A673 (cell line): ENCODE measurements at regions not wholly inside any gene's neighbourhood (a gene's known extent, or its start where the extent isn't known, plus 50 kb on each side); places are given as distances from the start of the nearest gene placed in this dataset.
"Not testable (repeated sequence)": the region's sequence is repeated elsewhere in the genome, so short reads cannot be mapped to it uniquely, and the experiment has no call there.

Experiments used
- BruUV-seq: library from RNA; stranded (reverse); fragments of 400-500 nt; replicated peaks from 2 replicates; lab custom pipeline; 2021; lab: Mats Ljungman, UMichigan
- CTCF ChIA-PET: fragments of 300-600 bp; sonication (Branson Sonifier 250); formaldehyde crosslinking; loops from one replicate; lab custom pipeline; 2022; ENCODE audit warnings: antibody characterized with exemption; lab: Charles Lee
- POLR2A ChIA-PET: fragments of 300-600 bp; sonication (Branson Sonifier 250); formaldehyde crosslinking; loops from one replicate; lab custom pipeline; 2022; ENCODE audit warnings: antibody characterized with exemption; ENCODE audit not compliant: low non-redundant PET; lab: Charles Lee
- DNase-seq: peaks from one replicate; pipeline ENCODE4 v3.0.0-alpha.2; 2015; ENCODE audit warnings: low spot score
- H3K27ac ChIP-seq: fragments of 200-600 bp; sonication (generic); 2 replicates; pipeline ENCODE4 v1.5.1; 2016; ENCODE audit warnings: mixed run types, low read depth, mild to moderate bottlenecking, mixed read lengths, antibody characterized with exemption, low read length; ENCODE audit not compliant: poor library complexity, severe bottlenecking
- H3K27me3 ChIP-seq: fragments of 200-600 bp; sonication (generic); replicated peaks from 2 replicates; pipeline ENCODE4 v1.6.1; 2017; ENCODE audit warnings: mixed run types, low read depth, mild to moderate bottlenecking, mixed read lengths, antibody characterized with exemption, low read length; ENCODE audit not compliant: insufficient read depth, poor library complexity
- H3K36me3 ChIP-seq: fragments of 200-600 bp; sonication (generic); 2 replicates; pipeline ENCODE4 v1.6.1; 2016; ENCODE audit warnings: mixed run types, mild to moderate bottlenecking, mixed read lengths, antibody characterized with exemption, low read length; ENCODE audit not compliant: insufficient read depth, poor library complexity, severe bottlenecking
- H3K4me1 ChIP-seq: fragments of 200-600 bp; sonication (generic); 2 replicates; pipeline ENCODE4 v1.6.1; 2017; ENCODE audit warnings: mixed run types, mild to moderate bottlenecking, mixed read lengths, antibody characterized with exemption, low read length; ENCODE audit not compliant: insufficient read depth, poor library complexity, severe bottlenecking
- H3K4me3 ChIP-seq: fragments of 200-600 bp; sonication (generic); 2 replicates; pipeline ENCODE4 v1.5.1; 2016; ENCODE audit warnings: low read depth, mixed run types, mild to moderate bottlenecking, mixed read lengths, low read length; ENCODE audit not compliant: poor library complexity, severe bottlenecking
- H3K9me3 ChIP-seq: fragments of 200-600 bp; sonication (generic); 2 replicates; pipeline ENCODE4 v1.6.1; 2016; ENCODE audit warnings: mixed run types, low read depth, mild to moderate bottlenecking, mixed read lengths, antibody characterized with exemption, low read length; ENCODE audit not compliant: poor library complexity, severe bottlenecking
- EZH2 ChIP-seq: fragments of 200-600 bp; sonication (generic); IDR thresholded peaks from 2 replicates; pipeline ENCODE4 v1.6.1; 2017; ENCODE audit warnings: borderline replicate concordance, low read depth, mild to moderate bottlenecking, mixed read lengths, antibody characterized with exemption, low read length; ENCODE audit not compliant: poor library complexity, severe bottlenecking
- intact Hi-C: fragments of 100-400 bp; cut with micrococcal nuclease; formaldehyde crosslinking; loops from one replicate; pipeline ENCODE4 v1.10.0; 2022; ENCODE audit not compliant: unreplicated experiment
- TF ChIP-seq, protein P1 (sequence below): fragments of 300-800, 200-600 bp; sonication (generic); conservative IDR thresholded peaks from 2 replicates; pipeline ENCODE4 v1.5.1; 2017; ENCODE audit warnings: low read depth, mild to moderate bottlenecking, antibody characterized with exemption, low read length, moderate library complexity, mixed read lengths

- TF ChIP-seq EZH2, result no peak
- TF ChIP-seq, protein P1, sequence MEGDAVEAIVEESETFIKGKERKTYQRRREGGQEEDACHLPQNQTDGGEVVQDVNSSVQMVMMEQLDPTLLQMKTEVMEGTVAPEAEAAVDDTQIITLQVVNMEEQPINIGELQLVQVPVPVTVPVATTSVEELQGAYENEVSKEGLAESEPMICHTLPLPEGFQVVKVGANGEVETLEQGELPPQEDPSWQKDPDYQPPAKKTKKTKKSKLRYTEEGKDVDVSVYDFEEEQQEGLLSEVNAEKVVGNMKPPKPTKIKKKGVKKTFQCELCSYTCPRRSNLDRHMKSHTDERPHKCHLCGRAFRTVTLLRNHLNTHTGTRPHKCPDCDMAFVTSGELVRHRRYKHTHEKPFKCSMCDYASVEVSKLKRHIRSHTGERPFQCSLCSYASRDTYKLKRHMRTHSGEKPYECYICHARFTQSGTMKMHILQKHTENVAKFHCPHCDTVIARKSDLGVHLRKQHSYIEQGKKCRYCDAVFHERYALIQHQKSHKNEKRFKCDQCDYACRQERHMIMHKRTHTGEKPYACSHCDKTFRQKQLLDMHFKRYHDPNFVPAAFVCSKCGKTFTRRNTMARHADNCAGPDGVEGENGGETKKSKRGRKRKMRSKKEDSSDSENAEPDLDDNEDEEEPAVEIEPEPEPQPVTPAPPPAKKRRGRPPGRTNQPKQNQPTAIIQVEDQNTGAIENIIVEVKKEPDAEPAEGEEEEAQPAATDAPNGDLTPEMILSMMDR, result no peak
- CTCF ChIA-PET, result no interaction called here
- Histone ChIP-seq H3K36me3 (no peaks in the 10 kb centered on the region), H3K27me3 (no peaks in the 10 kb centered on the region), H3K4me1 (no peaks in the 10 kb centered on the region), H3K27ac (no peak overlapping the region), H3K4me3 (no peak overlapping the region), H3K9me3 (no peaks in the 10 kb centered on the region)
- POLR2A ChIA-PET, result no interaction called here
- DNase-seq, result no peak
- intact Hi-C loops, result no loop called here
- BruUV-seq, result no TSS peak
Measured at GRCh38 chrX:40230646-40231045, 132.9 kb upstream of the BCOR start.

DNA sequence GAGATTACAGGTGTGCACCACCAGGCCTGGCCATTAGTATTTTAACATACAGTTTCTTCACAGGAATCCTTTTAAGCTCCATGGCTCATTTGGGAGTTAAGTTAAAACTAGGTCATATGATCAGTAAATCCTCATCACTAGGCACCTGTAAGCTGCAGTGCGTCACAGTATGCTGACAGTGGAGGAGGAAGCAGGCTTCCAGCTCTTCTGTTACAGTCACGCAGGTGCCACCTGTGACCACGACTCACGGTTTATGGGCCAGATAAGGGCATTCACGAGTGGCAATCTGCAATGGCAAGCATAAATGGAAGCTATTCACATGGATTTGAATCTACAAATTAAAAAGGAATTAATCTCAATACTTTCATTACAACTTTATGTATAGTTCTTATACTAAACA is 129.4 kb upstream of the BCOR start:
- H3K9me3 ChIP-seq, result no peaks in the 10 kb centered on the region
- no TSS peak for BruUV-seq
- TF ChIP-seq, protein P1, result no peak
- TF ChIP-seq EZH2, result no peak
- intact Hi-C loops, result no loop called here
- no peaks in the 10 kb centered on the region for H3K27me3 ChIP-seq
- no peaks in the 10 kb centered on the region for H3K4me1 ChIP-seq
- no peak overlapping the region for H3K4me3 ChIP-seq
- no peak for DNase-seq
- ChIA-PET CTCF (no interaction called here), POLR2A (no interaction called here)
- no peak overlapping the region for H3K27ac ChIP-seq
- H3K36me3 ChIP-seq, result no peaks in the 10 kb centered on the region

GRCh38 chrX:40224658-40225057 is 126.9 kb upstream of the BCOR start:
- ChIA-PET POLR2A (no interaction called here), CTCF (no interaction called here)
- Histone ChIP-seq H3K27ac (no peak overlapping the region), H3K4me1 (no peaks in the 10 kb centered on the region), H3K9me3 (no peaks in the 10 kb centered on the region), H3K4me3 (no peak overlapping the region), H3K27me3 (no peaks in the 10 kb centered on the region), H3K36me3 (no peaks in the 10 kb centered on the region)
- TF ChIP-seq, protein P1, result no peak
- no peak for DNase-seq
- BruUV-seq, result no TSS peak
- intact Hi-C loops, result no loop called here

GRCh38 chrX:40222612-40223011 is 124.9 kb upstream of the BCOR start:
- intact Hi-C loops, DNase-seq, H3K27ac ChIP-seq, POLR2A ChIA-PET, H3K4me3 ChIP-seq, H3K4me1 ChIP-seq, H3K9me3 ChIP-seq, H3K27me3 ChIP-seq, BruUV-seq, CTCF ChIA-PET, H3K36me3 ChIP-seq: not testable (repeated sequence)
